Stomach (tissue), 4 donors: ENCODE measurements at regions not wholly inside any gene's neighbourhood (a gene's known extent, or its start where the extent isn't known, plus 50 kb on each side); places are given as distances from the start of the nearest gene placed in this dataset.

ENCODE experiments used
- CTCF ChIP-seq, 7 experiments: fragments of 450-650 bp in 4 of 7; fragments of 200-600 bp in 3 of 7; sonication (generic) in 3 of 7; IDR thresholded peaks; one replicate each; pipeline ENCODE4 v1.5.1; 2016 to 2019; ENCODE audit warnings: antibody characterized with exemption in 7 of 7, control low read depth in 2 of 7, mild to moderate bottlenecking in 1 of 7
- POLR2A ChIP-seq, 4 donors: fragments of 450-650 bp; IDR thresholded peaks; one replicate each; pipeline ENCODE4 v1.6.1; 2016; ENCODE audit warnings: antibody characterized with exemption in 4 of 4, control low read depth in 2 of 4, mild to moderate bottlenecking in 1 of 4, moderate library complexity in 1 of 4
- POLR2AphosphoS5 ChIP-seq, 3 donors: sonication (generic); formaldehyde crosslinking; IDR thresholded peaks; one replicate each; pipeline ENCODE4 v1.6.1; 2016; ENCODE audit warnings: antibody characterized with exemption in 3 of 3

DNA sequence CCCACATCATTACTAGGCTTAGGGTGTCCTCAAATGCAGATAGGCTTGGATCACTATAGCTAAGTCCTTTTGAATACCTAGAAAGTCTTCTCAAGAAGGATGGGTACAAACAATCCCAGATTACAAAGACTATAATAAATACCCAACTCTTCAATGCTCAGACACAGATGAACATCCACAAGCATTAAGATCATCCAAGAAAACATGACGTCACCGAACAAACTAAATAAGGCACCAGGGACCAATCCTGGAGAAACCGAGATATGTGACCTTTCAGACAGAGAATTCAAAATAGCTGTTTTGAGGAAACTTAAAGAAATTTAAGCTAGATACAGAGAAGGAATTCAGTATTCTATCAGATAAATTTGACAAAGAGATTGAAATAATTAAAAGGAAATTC lies 108.0 kb upstream of the PLPP4 start:
- TF ChIP-seq CTCF (IDR thresholded peaks at IDR 0.05): no peak
- TF ChIP-seq POLR2A (IDR thresholded peaks at IDR 0.05): no peak
- TF ChIP-seq POLR2AphosphoS5 (IDR thresholded peaks at IDR 0.05): no peak
